HTR-8/SVneo (cell line): ENCODE measurements at regions not wholly inside any gene's neighbourhood (a gene's known extent, or its start where the extent isn't known, plus 50 kb on each side); places are given as distances from the start of the nearest gene placed in this dataset.
"Not testable (repeated sequence)": the region's sequence is repeated elsewhere in the genome, so short reads cannot be mapped to it uniquely, and the experiment has no call there.

Source experiments
- DNase-seq: peaks from one replicate; pipeline ENCODE4 v3.0.0; 2011; ENCODE audit warnings: low spot score, mixed read lengths; ENCODE audit not compliant: insufficient read length
- FAIRE-seq: peaks from 2 replicates; lab custom pipeline; 2011; peaks lifted over from hg19 to GRCh38; lab: Jason Lieb, UNC

- no peak for DNase-seq
- FAIRE-seq: no peak
These were observed 193.7 kb downstream of the IZUMO3 start for GRCh38 chr9:24351973-24352372.

DNA sequence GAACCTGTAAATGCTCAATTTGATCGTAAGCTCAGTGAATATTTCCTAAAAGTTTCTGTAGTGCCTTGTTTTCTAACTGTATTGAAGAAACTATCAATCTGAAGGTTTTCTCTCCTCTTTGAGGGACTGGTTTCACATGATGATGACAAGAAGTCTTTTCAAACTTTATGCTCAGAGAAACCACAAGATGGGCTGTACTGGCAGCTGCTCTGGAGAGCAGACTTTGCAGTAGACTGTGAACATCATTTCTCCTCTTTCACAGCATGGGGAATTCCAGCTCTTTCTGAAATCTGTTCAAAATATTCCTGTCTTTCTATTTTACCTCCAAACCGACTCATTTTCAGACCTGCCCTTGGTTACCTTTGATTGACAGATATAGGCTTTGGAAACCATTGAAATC lies 194.4 kb downstream of the IZUMO3 start:
- FAIRE-seq: no peak

DNA sequence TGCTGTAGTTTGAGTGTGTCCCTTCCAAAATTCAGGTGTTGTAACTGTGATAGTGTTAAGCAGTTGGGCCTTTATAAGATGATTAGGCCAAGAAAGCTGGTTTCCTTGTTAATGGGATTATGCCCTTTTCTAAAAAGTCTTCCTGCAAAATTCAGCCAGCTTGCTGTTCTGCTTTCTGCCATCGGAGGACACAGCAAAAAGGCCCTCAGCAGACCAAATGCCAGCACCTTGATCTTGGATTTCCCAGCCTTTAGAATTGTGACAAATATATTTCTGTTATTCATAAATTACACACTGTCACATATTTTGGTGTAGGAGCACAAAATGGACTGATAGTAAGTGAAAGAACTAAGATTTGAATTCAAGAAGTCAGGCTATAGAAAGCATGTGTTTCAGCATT lies 203.2 kb downstream of the IZUMO3 start:
- FAIRE-seq: no peak

More for the DNA sequence above, 194.4 kb downstream of the IZUMO3 start:
- no peak for DNase-seq

DNA sequence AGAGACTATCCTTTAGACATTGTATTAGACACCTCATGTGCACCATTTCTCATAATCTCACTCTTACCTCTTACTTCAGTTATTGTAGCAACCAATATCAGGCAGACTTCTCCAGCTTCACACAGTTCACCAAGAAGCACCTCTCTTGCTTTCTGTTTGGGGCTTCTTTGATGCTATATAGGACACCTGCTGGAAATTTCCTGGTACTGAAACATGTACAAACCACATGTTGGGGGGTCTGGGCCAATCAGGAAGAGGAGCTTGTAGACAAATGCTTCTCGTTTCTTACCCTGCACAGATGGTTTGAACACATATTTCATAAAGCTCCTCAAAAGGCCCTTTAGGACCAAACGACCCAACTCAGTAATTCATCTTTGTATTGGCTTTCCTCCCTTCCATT lies 212.1 kb downstream of the IZUMO3 start:
- FAIRE-seq (no peak), DNase-seq (no peak)

More for the DNA sequence above, 203.2 kb downstream of the IZUMO3 start:
- no peak for DNase-seq

GRCh38 chr9:24298912-24299311 lies 246.8 kb downstream of the IZUMO3 start:
- DNase-seq (no peak), FAIRE-seq (no peak)

- no peak for FAIRE-seq
These were observed 247.8 kb downstream of the IZUMO3 start for GRCh38 chr9:24297931-24298330.

GRCh38 chr9:24296124-24296523 lies 249.6 kb downstream of the IZUMO3 start:
- DNase-seq: no peak
- no peak for FAIRE-seq

More at GRCh38 chr9:24297931-24298330, 247.8 kb downstream of the IZUMO3 start:
- DNase-seq: no peak

DNA sequence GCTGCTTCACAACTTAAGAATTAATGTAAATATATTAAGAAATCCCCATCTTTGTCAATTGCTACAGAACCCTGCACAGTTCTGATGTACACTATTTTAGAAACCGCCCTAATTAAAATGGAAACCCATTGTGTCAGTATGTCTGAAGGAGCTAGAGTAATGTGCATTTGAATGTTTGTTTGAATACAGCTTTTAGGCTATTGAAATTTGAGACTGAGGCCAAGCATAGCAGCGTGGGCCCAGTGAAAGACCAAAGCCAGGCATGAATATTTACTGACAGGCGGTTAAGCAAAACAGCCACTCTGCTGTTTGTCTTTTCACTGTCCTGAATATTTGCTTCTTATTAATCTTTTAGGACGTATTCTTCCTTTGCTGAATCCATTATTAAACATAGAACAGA lies 252.3 kb downstream of the IZUMO3 start:
- no peak for DNase-seq
- no peak for FAIRE-seq

DNA sequence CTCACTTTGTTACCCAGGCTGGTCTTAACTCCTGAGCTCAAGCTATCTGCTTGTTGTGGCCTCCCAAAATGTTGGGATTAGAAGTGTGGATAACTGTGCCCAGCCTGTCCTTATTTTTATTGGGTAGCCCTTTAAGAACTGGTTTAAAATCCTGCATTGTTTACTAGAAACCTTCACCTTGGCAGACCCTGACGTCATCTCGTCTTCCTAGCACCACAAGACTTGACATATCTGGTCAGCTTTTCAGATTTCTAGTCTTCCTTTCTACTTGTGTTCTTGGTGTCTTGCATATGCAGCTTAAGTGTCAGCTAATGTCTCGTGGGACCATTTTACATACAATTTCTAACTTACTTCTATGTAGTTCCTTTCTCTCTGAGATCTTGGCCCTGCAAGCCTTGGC lies 258.9 kb downstream of the IZUMO3 start:
- DNase-seq (no peak), FAIRE-seq (no peak)

DNA sequence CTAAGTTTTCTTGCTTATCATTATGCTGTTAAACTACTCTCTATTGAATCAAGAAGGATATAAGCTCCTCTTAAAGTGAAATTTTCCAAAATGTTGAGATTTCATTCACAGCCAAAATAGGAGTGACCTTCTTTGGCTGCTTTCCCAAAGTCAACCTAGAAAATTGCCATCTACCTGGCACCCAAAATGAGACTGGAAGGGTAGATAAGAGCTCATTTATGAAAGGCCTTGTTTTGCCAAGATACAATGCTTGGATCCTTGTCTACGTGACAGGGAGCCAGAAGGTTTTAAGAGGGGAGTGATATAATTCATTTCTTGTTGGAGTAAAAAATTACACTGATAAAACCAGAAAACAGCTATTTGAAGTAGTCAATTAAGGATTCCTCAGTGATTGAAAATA lies 287.1 kb downstream of the IZUMO3 start:
- FAIRE-seq: no peak
- no peak for DNase-seq

DNA sequence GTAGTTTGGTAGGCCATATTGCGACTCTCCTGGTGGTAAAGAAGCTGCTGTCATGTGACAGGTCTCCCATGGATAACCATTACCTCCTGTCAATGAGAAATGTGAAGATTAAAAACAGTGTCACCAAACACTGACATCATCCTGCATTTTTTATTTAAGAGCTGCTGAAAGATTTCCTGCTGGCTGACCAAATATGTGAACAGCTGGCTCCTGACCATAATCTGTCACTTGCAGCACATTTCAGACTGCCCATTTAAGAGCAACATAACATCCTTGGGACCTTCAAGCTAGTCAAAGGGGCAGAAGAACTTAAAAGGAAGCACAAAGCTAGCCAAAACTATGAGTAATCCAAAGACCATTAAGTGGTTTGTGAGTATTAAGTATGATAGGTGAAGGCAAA lies 288.0 kb downstream of the IZUMO3 start:
- peak; percentile 0 for DNase-seq
- no peak for FAIRE-seq

GRCh38 chr9:24245988-24246387 lies 299.7 kb downstream of the IZUMO3 start:
- FAIRE-seq: no peak
- peak; percentile 0 for DNase-seq

DNA sequence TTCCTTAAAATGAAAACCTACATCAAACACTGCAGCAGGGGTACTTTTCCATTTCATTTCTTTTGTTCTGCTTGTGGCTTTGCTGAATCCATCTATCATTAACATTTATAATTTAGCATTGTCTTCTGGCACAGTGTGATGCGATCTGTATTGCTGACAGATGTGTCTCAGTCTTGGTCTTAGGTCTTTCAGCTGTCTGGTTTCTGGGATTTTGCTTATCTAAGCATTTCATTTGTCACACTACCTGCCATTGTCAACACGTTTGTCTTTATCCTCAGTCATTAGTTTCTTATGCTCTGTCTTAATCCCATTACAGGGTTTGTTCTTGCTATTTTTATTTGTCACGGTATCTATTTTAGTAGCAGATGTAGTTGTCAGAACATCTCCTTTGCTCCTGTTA lies 303.1 kb downstream of the IZUMO3 start:
- FAIRE-seq (no peak), DNase-seq (no peak)

DNA sequence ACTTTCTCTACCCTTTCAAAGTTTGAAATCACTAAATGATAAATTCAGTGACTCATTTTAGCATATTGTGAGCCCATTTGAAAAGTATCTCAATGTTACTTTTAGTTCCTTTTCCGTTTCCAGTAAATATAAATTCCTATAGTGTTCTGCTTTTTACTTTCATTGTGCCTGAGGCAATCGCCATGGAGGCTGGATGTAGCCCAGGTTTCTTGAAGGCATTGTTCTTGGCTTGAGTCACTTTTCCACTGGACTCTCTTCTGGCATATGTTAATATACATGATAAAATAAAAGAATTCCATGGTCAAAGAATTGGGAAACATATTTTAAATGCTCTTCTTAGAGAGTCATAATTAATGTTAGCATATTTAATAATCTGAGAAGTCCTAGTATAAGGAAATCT lies 327.0 kb downstream of the IZUMO3 start:
- FAIRE-seq: no peak
- peak; percentile 2 for DNase-seq

- FAIRE-seq: no peak
- DNase-seq: no peak
These were observed 335.1 kb downstream of the IZUMO3 start for GRCh38 chr9:24210641-24211040.

DNA sequence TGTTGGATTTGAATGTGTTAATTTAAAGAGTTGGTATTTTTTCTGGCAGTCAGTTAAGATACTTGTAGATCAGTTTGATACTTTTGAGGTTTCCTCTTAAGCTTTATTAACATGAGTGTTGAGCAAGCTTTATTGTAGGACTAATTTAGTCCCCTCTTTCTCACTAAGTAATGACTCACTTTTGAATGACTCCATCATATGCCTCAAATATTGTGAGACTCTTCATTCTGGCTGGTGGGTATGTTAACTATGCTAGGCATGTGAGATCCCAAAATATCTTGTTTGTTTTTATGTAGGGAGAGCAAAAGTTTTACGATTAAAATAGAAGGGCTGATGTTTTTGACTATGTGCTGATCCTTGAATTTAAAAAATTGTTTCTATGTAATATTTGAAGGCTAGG lies 355.7 kb downstream of the IZUMO3 start:
- FAIRE-seq: no peak
- DNase-seq: peak; percentile 2

- FAIRE-seq, DNase-seq: not testable (repeated sequence)
These were observed 354.5 kb upstream of the ELAVL2 start for GRCh38 chr9:24180572-24180971.

DNA sequence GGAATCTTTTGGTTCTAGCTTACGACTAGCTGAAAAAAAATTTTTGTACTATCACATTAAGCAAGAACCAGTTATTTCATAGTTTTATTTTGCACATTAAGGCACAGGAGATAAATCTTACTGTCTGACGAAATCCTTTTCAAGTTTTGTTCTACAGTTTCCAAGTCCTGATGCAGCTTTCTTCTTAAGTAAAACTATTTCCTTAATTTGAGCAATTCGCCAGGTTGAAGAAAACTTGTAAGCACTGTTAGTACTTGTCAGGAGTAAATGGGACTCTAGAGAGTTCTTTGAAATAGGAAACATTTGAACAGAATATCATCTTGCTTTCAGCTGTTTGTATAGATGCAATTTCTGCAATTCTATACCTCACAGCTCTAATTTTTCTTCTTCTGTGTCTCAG lies 318.8 kb upstream of the ELAVL2 start:
- FAIRE-seq (no peak), DNase-seq (no peak)

GRCh38 chr9:24135072-24135471 lies 309.0 kb upstream of the ELAVL2 start:
- DNase-seq, FAIRE-seq: not testable (repeated sequence)

DNA sequence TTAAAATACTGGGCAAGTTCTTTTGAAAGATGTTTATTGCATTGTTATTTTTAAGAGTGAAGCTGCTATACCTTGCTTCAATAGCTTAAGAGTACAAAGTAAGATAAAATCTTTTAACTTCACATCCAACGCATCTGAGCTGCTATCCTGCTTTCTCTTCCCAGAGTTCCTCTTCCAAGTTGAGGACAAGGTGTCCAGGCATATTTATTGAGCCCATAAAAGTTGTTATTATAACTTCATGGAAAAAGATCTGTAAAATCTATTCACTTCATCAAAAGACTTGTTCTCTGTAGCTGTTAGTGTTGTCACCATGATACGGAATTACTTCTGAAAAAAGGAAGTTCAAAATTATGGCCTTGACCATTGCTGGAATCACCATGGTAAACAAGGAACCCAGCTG lies 306.2 kb upstream of the ELAVL2 start:
- FAIRE-seq (no peak), DNase-seq (no peak)

DNA sequence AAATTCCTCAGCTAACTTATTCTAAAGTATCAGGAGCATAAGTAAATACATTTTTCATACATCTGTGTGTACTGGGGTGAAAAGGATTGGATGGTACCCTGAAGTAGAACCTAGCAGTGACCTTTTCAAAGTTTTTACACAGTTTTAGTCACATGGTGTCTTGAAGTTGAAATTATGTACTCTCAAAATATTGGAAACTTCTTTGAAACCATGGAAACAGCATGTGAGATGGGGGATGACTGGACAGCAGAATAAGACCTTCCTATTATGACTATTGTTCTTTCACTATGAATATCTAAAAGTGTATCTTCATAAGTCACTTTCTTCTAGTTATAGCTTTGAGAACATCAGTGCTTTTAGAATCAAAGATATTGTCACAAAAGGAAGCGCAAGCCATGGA lies 301.5 kb upstream of the ELAVL2 start:
- FAIRE-seq: no peak
- DNase-seq: no peak

- FAIRE-seq (no peak), DNase-seq (no peak)
These were observed 292.1 kb upstream of the ELAVL2 start for GRCh38 chr9:24118190-24118589.

GRCh38 chr9:24096756-24097155 lies 270.7 kb upstream of the ELAVL2 start:
- no peak for DNase-seq
- FAIRE-seq: no peak
